Endothelial cell of umbilical vein (primary cell): ENCODE measurements at regions not wholly inside any gene's neighbourhood (a gene's known extent, or its start where the extent isn't known, plus 50 kb on each side); places are given as distances from the start of the nearest gene placed in this dataset.

Experiments used
- CTCF ChIP-seq, 2 donors: IDR thresholded peaks; 1 replicate in 1 of 2; 2 replicates in 1 of 2; pipeline ENCODE4 v1.5.1; 2011; ENCODE audit warnings: low read length in 2 of 2, mild to moderate bottlenecking in 2 of 2, moderate library complexity in 2 of 2, control low read depth in 1 of 2, inconsistent platforms in 1 of 2, low read depth in 1 of 2; ENCODE audit not compliant: insufficient read depth in 1 of 2; ENCODE audit errors: extremely low read depth in 1 of 2
- EZH2 ChIP-seq: IDR thresholded peaks from 2 replicates; pipeline ENCODE4 v1.6.1; 2012; ENCODE audit warnings: borderline replicate concordance, low read depth, mild to moderate bottlenecking, moderate library complexity, low read length, inconsistent platforms; ENCODE audit not compliant: severe bottlenecking
- FOS ChIP-seq: IDR thresholded peaks from 2 replicates; pipeline ENCODE4 v1.6.1; 2011; ENCODE audit warnings: mild to moderate bottlenecking, low read length, moderate library complexity, borderline replicate concordance; ENCODE audit not compliant: insufficient read depth
- MAX ChIP-seq: IDR thresholded peaks from 2 replicates; pipeline ENCODE4 v1.6.1; 2011; ENCODE audit not compliant: insufficient read depth, insufficient read length
- POLR2A ChIP-seq: IDR thresholded peaks from 2 replicates; pipeline ENCODE4 v1.6.1; 2012; ENCODE audit warnings: low read depth, mild to moderate bottlenecking, control low read depth, low read length
- POLR2AphosphoS5 ChIP-seq: IDR thresholded peaks from 2 replicates; pipeline ENCODE4 v1.6.1; 2012; ENCODE audit warnings: low read depth, mild to moderate bottlenecking, control low read depth, low read length, moderate library complexity; ENCODE audit not compliant: insufficient read depth

- TF ChIP-seq POLR2AphosphoS5 (no peak), CTCF (IDR thresholded peaks at IDR 0.05; ENCODE audit: extremely low read depth in 1 of 2, insufficient read depth in 1 of 2, low read depth in 1 of 2, low read length in 2 of 2) (no peak), MAX (no peak), POLR2A (no peak), EZH2 (no peak), FOS (no peak)
Measured at GRCh38 chr2:123953846-123954245, 71.2 kb upstream of the CNTNAP5 start.
